Heart left ventricle (tissue), 16 donors: ENCODE measurements at regions not wholly inside any gene's neighbourhood (a gene's known extent, or its start where the extent isn't known, plus 50 kb on each side); places are given as distances from the start of the nearest gene placed in this dataset.

Experiments
- ATAC-seq, 4 donors: fragments of 200-7000 bp; cut with Tn5 transposase; one replicate each; pipeline ENCODE4 v1.9.1; 2020 to 2022; ENCODE audit warnings: moderate library complexity in 4 of 4, mild to moderate bottlenecking in 3 of 4, moderate number of reproducible peaks in 1 of 4
- DNase-seq, 5 donors: peaks; one replicate each; pipeline ENCODE4 v3.0.0-alpha.2; 2020
- H3K27ac ChIP-seq, 12 donors: fragments of 200-600 bp; sonication (generic) in 4 of 12; one replicate each; pipeline versions ENCODE4 v1.5.0 to v1.8.0; 2016 to 2022; ENCODE audit warnings: mild to moderate bottlenecking in 2 of 12
- H3K27me3 ChIP-seq, 9 donors: fragments of 200-600 bp; sonication (generic) in 2 of 9; one replicate each; pipeline versions ENCODE4 v1.5.1 to v1.8.0; 2016 to 2022; ENCODE audit warnings: mild to moderate bottlenecking in 3 of 9
- H3K36me3 ChIP-seq, 9 donors: fragments of 200-600 bp; sonication (generic) in 2 of 9; one replicate each; pipeline versions ENCODE4 v1.5.0 to v1.8.0; 2018 to 2022; ENCODE audit warnings: mild to moderate bottlenecking in 2 of 9
- H3K4me1 ChIP-seq, 12 donors: fragments of 200-600 bp; sonication (generic) in 4 of 12; one replicate each; pipeline versions ENCODE4 v1.5.0 to v1.8.0; 2016 to 2022; ENCODE audit warnings: mild to moderate bottlenecking in 3 of 12
- H3K4me3 ChIP-seq, 12 donors: fragments of 200-600 bp; sonication (generic) in 4 of 12; one replicate each; pipeline versions ENCODE4 v1.5.0 to v1.8.0; 2017 to 2022; ENCODE audit warnings: mild to moderate bottlenecking in 9 of 12, moderate library complexity in 4 of 12
- H3K9me3 ChIP-seq, 12 donors: fragments of 200-600 bp; sonication (generic) in 4 of 12; one replicate each; pipeline versions ENCODE4 v1.5.0 to v1.8.0; 2016 to 2022; ENCODE audit warnings: mild to moderate bottlenecking in 1 of 12
- CTCF ChIP-seq, 12 donors: fragments of 200-600 bp; sonication (generic) in 4 of 12; IDR thresholded peaks; one replicate each; pipeline versions ENCODE4 v1.5.0 to v1.8.0; 2018 to 2022; ENCODE audit warnings: antibody characterized with exemption in 12 of 12, mild to moderate bottlenecking in 5 of 12
- POLR2A ChIP-seq, 2 donors: fragments of 450-650 bp; IDR thresholded peaks; one replicate each; pipeline ENCODE4 v1.6.1; 2017; ENCODE audit warnings: antibody characterized with exemption in 2 of 2, mild to moderate bottlenecking in 2 of 2, moderate library complexity in 2 of 2
- WGBS, 4 donors: extraction: QIAGEN DNeasy Blood & Tissue Kit in 2 of 4; methylation state at CpG; one replicate each; pipeline versions ENCODE4 v1.1.5 to v1.1.7; 2013 to 2018; 5-methylcytosine and 5-hydroxymethylcytosine counted together
- intact Hi-C, 10 donors: fragments of 100-400 bp; cut with DNase I; formaldehyde crosslinking; loops; one replicate each; pipeline versions ENCODE4 v1.11.1 to v1.14.2; 2022
- donor health status: ischemic (EF 13 %, LVEDD 7.1; RV severe dilation, severe dysfunction).
- donor health status: healthy with polysubstance abuse.
- donor health status: DM: no; HTN: yes; CAD: no.
- donor health status: DM: no; HTN: no; CAD: no.
- donor health status: ischemic (EF 25% LVEDD 6.9; RV normal size, moderate dysfunction).
- donor health status: ischemic (EF 25% LVEDD 5.7; RV mildly dilated, moderate dysfunction).
- donor health status: healthy.
- donor health status: DM: yes; HTN: yes; CAD: no.
- donor health status: ischemic (EF 35%, LVEDD 5.7; RV mildly dilated, moderate dysfunction).
- donor health status: nonischemic (EF 11% LVEDD 7.7; RV severe dilation, severe dysfunction).
- donor health status: DM: yes; HTN: yes; CAD: no.
- donor health status: PGD.
- donor health status: ischemic (EF 29% LVEDD 5.4; RV normal size, mild dysfunction).
- donor health status: nonischemic (EF 23%, LVEDD 6.1; RV moderate dilation, normal function).

DNA sequence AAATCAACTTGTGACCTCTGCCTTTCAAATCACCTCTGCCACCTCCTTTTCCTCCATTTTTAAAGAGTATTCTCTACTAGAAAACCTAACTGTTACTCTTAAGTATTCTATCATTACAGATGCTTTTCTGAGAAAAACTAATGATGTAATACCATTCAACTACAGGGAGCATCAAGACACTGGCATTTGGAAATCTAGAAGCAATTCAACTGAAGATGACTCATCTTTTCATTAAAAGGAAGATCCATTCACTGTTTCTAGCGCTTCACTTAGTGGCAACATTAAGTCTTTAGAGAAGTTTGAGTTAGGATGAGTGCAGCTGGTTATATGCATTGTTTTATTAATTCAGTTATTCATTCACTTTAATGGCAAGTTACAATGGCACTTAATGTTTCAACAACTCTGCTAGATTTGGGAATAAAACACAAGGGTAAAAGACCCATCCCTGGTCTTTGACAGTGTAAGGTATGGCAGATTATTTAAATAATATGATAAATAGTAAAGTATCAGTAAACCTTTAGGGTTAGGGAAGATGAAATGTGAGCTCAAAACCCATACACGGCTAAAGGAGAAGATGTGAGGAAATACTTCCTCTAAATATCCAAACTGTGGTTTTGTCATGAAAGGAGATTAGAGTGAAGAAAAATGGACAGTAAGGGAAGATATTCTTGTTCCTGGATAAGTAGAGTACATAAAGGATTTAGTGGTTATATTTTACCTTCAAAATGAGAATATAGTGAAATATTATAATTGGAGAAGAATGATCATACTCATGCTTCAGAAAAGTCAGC lies 61.7 kb downstream of the KCNJ2 start:
- DNase-seq (no peak), ATAC-seq (no peak)
- Histone ChIP-seq H3K9me3 (no peaks in the 10 kb centered on the region), H3K27me3 (no peaks in the 10 kb centered on the region), H3K36me3 (no peaks in the 10 kb centered on the region), H3K27ac (no peak overlapping the region), H3K4me3 (no peak overlapping the region), H3K4me1 (no peaks in the 10 kb centered on the region)
- TF ChIP-seq POLR2A (IDR thresholded peaks at IDR 0.05): no peak
- TF ChIP-seq CTCF (IDR thresholded peaks at IDR 0.05): no peak
- WGBS, 4 donors: 77 to 88% (median 84%) methylated on average over 2 of the region's 2 CpGs
- intact Hi-C loops: no loop called here

- no peaks in the 10 kb centered on the region for H3K27me3 ChIP-seq
- no peak for DNase-seq
- no peak overlapping the region for H3K27ac ChIP-seq
- intact Hi-C loops: no loop called here
- no peaks in the 10 kb centered on the region for H3K9me3 ChIP-seq
- TF ChIP-seq CTCF (IDR thresholded peaks at IDR 0.05) (no peak), POLR2A (IDR thresholded peaks at IDR 0.05) (no peak)
- H3K4me3 ChIP-seq: no peak overlapping the region
- no peak for ATAC-seq
- WGBS, 4 donors: 63 to 86% (median 82%) methylated on average over 2 of the region's 2 CpGs
- H3K4me1 ChIP-seq: no peaks in the 10 kb centered on the region
- no peaks in the 10 kb centered on the region for H3K36me3 ChIP-seq
Measured at GRCh38 chr17:70232466-70232865, 63.1 kb downstream of the KCNJ2 start.

- H3K27ac ChIP-seq: no peak overlapping the region
- H3K27me3 ChIP-seq: no peaks in the 10 kb centered on the region
- no peaks in the 10 kb centered on the region for H3K4me1 ChIP-seq
- no peak overlapping the region for H3K4me3 ChIP-seq
- ATAC-seq (no peak), DNase-seq (no peak)
- intact Hi-C loops: no loop called here
- TF ChIP-seq CTCF (IDR thresholded peaks at IDR 0.05) (no peak), POLR2A (IDR thresholded peaks at IDR 0.05) (no peak)
- no peaks in the 10 kb centered on the region for H3K36me3 ChIP-seq
- no peaks in the 10 kb centered on the region for H3K9me3 ChIP-seq
Measured at GRCh38 chr17:70235252-70235651, 65.9 kb downstream of the KCNJ2 start.

DNA sequence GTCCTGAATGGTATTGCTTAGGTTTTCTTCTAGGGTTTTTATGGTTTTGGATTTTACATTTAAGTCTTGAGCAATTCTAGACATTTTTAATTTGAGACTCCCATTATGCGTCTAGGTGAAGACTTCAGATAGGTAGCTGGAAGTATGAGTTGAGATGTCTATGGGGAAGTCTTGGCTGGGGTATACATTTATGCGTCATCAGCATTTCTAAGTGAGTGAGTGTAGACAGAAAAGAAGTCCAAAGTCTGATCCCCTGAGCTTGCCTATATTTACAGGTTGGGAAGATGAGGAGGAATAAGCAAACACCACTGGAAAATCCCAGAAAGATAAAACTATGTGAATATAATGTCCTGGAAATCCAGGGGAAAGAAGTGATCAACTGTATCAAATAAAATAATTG lies 68.9 kb downstream of the KCNJ2 start:
- Histone ChIP-seq H3K4me3 (no peak overlapping the region), H3K4me1 (no peaks in the 10 kb centered on the region), H3K27me3 (no peaks in the 10 kb centered on the region), H3K9me3 (no peaks in the 10 kb centered on the region), H3K36me3 (no peaks in the 10 kb centered on the region), H3K27ac (no peak overlapping the region)
- DNase-seq (no peak), ATAC-seq (no peak)
- no peak for TF ChIP-seq POLR2A (IDR thresholded peaks at IDR 0.05)
- intact Hi-C loops: no loop called here
- WGBS, 4 donors: 92 to 99% (median 97%) methylated on average over 2 of the region's 2 CpGs

- no peaks in the 10 kb centered on the region for H3K4me1 ChIP-seq
- no peak overlapping the region for H3K27ac ChIP-seq
- TF ChIP-seq POLR2A (IDR thresholded peaks at IDR 0.05): no peak
- no peak for TF ChIP-seq CTCF (IDR thresholded peaks at IDR 0.05)
- WGBS, 4 donors: 43 to 55% (median 51%) methylated on average over 4 of the region's 4 CpGs
- no peaks in the 10 kb centered on the region for H3K9me3 ChIP-seq
- no peaks in the 10 kb centered on the region for H3K36me3 ChIP-seq
- intact Hi-C loops: no loop called here
- no peaks in the 10 kb centered on the region for H3K27me3 ChIP-seq
- H3K4me3 ChIP-seq: no peak overlapping the region
- no peak for DNase-seq
- no peak for ATAC-seq
Measured at GRCh38 chr17:70238646-70239045, 69.3 kb downstream of the KCNJ2 start.
